ENCODE measurements at regions not wholly inside any gene's neighbourhood (a gene's known extent, or its start where the extent isn't known, plus 50 kb on each side); places are given as distances from the start of the nearest gene placed in this dataset.

- no peak overlapping the region for H2AFZ ChIP-seq (ENCODE audit: low read depth, low read length, poor library complexity, severe bottlenecking)
- no peaks in the 10 kb centered on the region for H3K4me1 ChIP-seq (ENCODE audit: control insufficient read depth in 1 of 2, insufficient read depth in 2 of 2, low read length in 2 of 2)
- no peaks in the 10 kb centered on the region for H3K9me2 ChIP-seq (ENCODE audit: insufficient read depth)
- ATAC-seq (no peak), DNase-seq (ENCODE audit: low read depth, low spot score) (no peak)
- ChIA-PET POLR2A (no interaction called here), RAD21 (ENCODE audit: low non-redundant PET in 1 of 2, low total read pairs in 2 of 2, uncharacterized antibody in 2 of 2, unreplicated experiment in 2 of 2) (no interaction called here), CTCF (no interaction called here)
- peaks cover 50% of the 10 kb centered on the region for H3K27me3 ChIP-seq (ENCODE audit: insufficient read depth, low read length)
- no TSS peak for BruUV-seq (replicated peaks)
- no peaks in the 10 kb centered on the region for H3K36me3 ChIP-seq (ENCODE audit: control insufficient read depth in 1 of 2, insufficient read depth in 2 of 2, low read length in 2 of 2)
- no peak overlapping the region for H3K4me3 ChIP-seq (replicated peaks in 1 of 2; ENCODE audit: low read depth in 1 of 2, low read length in 2 of 2)
- no peak overlapping the region for H3K27ac ChIP-seq (ENCODE audit: low read depth, low read length)
- no peaks in the 10 kb centered on the region for H3K79me2 ChIP-seq (ENCODE audit: insufficient read depth, low read length)
- intact Hi-C loops (cut with micrococcal nuclease), result no loop called here
- no peak overlapping the region for H3K9ac ChIP-seq (ENCODE audit: low read length)
- H3K9me3 ChIP-seq (ENCODE audit: control insufficient read depth in 1 of 2, insufficient read depth in 1 of 2, low read depth in 1 of 2, low read length in 2 of 2), result no peaks in the 10 kb centered on the region
- no peak for TF ChIP-seq YY1 (IDR thresholded peaks at IDR 0.05; ENCODE audit: extremely low read depth, insufficient replicate concordance, low read depth, low read length)
- no peak for TF ChIP-seq CEBPB (IDR thresholded peaks at IDR 0.05; ENCODE audit: low read depth)
- TF ChIP-seq FOSL1 (IDR thresholded peaks at IDR 0.05; ENCODE audit: low read depth), result no peak
- no peak for TF ChIP-seq TCF7L2 (IDR thresholded peaks at IDR 0.05; ENCODE audit: borderline replicate concordance, extremely low read depth, insufficient read depth, insufficient read length)
- no peak for TF ChIP-seq REST (IDR thresholded peaks at IDR 0.05; ENCODE audit: low read depth)
- no peak for TF ChIP-seq SP1 (IDR thresholded peaks at IDR 0.05; ENCODE audit: low read depth)
- no peak for TF ChIP-seq EGR1 (IDR thresholded peaks at IDR 0.05; ENCODE audit: low read depth)
- no peak for TF ChIP-seq CTCF (IDR thresholded peaks at IDR 0.05 in 2 of 3, conservative IDR thresholded peaks at IDR 0.05 in 1 of 3; ENCODE audit: borderline replicate concordance in 1 of 3, insufficient read depth in 1 of 3, low read depth in 2 of 3, low read length in 2 of 3)
- TF ChIP-seq ZNF274 (IDR thresholded peaks at IDR 0.05; ENCODE audit: low read depth, low read length), result no peak
- no peak for TF ChIP-seq RAD21 (IDR thresholded peaks at IDR 0.05; ENCODE audit: low read depth)
- TF ChIP-seq ZFX (IDR thresholded peaks at IDR 0.05), result no peak
- TF ChIP-seq POLR2A (IDR thresholded peaks at IDR 0.05; ENCODE audit: borderline replicate concordance, extremely low read depth, insufficient read depth, insufficient read length), result no peak
- no peak for TF ChIP-seq EZH2phosphoT487 (IDR thresholded peaks at IDR 0.05; ENCODE audit: borderline replicate concordance)
- TF ChIP-seq ZBTB33 (IDR thresholded peaks at IDR 0.05; ENCODE audit: extremely low read depth, insufficient replicate concordance, low read length), result no peak
- TF ChIP-seq POLR2AphosphoS5 (IDR thresholded peaks at IDR 0.05; ENCODE audit: low read depth, low read length), result no peak
- no peaks in the 10 kb centered on the region for H4K20me1 ChIP-seq (ENCODE audit: insufficient read depth)
- H3K4me2 ChIP-seq (ENCODE audit: low read length), result no peak overlapping the region
Observed at GRCh38 chr12:107948391-107948945, 174.0 kb downstream of the ASCL4 start.

Data from HCT116 (cell line).